Retinal pigment epithelial cell (primary cell): ENCODE measurements at regions not wholly inside any gene's neighbourhood (a gene's known extent, or its start where the extent isn't known, plus 50 kb on each side); places are given as distances from the start of the nearest gene placed in this dataset.

Experiments used
- DNase-seq: peaks from one replicate; pipeline ENCODE4 v3.0.0-alpha.2; 2010; ENCODE audit warnings: low read depth
- H3K4me3 ChIP-seq: 2 replicates; pipeline ENCODE4 v1.5.1; 2011; ENCODE audit warnings: mild to moderate bottlenecking, low read length, control low read depth, moderate library complexity
- TF ChIP-seq, protein P1 (sequence below): conservative IDR thresholded peaks from 2 replicates; pipeline ENCODE4 v1.5.1; 2011; ENCODE audit warnings: low read depth, low read length, control low read depth, inconsistent platforms

DNA sequence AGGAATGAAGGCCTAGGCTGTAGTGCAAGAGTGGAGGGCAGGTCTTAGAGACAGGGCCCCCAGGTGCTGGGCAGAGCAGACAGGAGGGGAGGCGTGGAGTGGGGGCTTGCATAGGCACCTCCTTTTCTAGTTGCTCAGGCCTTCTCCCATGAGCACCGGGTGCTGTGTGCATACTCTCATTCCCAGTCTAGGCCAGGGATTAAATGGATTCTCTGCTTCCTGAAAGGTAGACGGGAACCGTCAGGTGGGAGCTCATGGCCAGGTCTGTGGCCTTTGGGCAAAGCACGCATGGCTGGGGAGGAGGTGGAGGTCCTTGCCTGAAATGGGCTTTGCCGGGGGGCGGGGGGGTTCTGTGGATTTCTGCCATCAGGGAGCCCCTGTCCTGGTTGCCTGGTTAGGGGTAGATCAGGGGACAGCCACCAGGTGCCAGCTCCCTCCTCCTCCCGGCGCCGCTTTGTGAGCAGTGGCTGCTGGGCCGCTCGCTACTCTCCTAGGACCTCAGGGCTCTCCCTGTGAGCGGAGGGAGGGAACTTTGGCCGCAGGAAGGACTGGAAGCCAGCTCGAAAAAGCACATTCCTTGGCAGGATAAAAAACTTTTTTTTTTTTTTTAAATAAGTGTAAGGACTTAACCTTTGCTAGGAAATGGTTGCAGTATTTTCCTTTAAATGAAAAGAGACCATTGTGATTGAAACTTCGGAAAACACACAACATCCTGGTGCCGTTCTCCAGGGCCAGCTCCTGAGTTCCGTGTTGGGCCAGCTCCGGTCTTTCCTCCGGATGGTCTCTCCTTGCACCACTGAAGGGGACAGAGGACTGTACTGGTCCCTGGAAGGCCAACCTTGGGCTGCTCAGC, 82.8 kb upstream of the HAAO start:
- H3K4me3 ChIP-seq = no peak overlapping the region
- DNase-seq = no peak
- TF ChIP-seq, protein P1, sequence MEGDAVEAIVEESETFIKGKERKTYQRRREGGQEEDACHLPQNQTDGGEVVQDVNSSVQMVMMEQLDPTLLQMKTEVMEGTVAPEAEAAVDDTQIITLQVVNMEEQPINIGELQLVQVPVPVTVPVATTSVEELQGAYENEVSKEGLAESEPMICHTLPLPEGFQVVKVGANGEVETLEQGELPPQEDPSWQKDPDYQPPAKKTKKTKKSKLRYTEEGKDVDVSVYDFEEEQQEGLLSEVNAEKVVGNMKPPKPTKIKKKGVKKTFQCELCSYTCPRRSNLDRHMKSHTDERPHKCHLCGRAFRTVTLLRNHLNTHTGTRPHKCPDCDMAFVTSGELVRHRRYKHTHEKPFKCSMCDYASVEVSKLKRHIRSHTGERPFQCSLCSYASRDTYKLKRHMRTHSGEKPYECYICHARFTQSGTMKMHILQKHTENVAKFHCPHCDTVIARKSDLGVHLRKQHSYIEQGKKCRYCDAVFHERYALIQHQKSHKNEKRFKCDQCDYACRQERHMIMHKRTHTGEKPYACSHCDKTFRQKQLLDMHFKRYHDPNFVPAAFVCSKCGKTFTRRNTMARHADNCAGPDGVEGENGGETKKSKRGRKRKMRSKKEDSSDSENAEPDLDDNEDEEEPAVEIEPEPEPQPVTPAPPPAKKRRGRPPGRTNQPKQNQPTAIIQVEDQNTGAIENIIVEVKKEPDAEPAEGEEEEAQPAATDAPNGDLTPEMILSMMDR = no peak

DNA sequence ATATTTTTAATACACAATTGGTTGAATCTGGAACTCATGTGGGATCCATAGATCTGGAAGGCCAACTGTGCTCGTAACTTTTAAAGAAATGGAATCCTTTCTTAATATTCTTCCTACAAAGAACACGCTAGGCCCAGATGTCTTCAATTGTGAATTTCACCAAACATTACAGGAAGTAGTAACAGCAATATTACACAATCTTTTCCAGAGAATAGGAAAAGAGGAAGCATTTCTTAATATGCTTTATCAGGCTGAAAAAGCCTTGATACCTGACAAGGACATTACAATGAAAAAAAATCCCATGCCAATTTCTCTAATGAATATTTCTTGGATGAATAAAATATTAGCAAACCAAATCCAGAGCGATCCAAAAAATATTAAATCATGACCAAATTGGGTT, 80.3 kb upstream of the HAAO start:
- TF ChIP-seq, protein P1 = no peak
- H3K4me3 ChIP-seq = no peak overlapping the region
- DNase-seq = no peak

DNA sequence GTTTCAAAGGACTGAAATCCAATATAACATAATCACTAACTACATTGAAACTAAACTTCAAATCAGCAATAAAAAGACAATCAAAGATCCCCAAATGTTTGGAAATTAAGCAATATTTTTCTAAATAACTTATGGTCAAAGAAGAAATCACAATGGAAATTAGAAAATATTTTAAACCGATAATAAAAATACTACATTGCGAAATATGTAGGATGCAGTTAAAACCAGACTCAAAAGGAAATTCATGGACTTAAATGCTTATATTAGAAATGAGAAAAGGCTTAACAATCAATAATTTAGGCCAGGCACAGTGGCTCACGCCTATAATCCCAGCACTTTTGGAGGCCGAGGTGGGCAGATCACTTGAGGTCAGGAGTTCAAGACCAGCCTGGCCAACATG, 79.0 kb upstream of the HAAO start:
- DNase-seq = no peak
- TF ChIP-seq, protein P1 = no peak
- H3K4me3 ChIP-seq = no peak overlapping the region

DNA sequence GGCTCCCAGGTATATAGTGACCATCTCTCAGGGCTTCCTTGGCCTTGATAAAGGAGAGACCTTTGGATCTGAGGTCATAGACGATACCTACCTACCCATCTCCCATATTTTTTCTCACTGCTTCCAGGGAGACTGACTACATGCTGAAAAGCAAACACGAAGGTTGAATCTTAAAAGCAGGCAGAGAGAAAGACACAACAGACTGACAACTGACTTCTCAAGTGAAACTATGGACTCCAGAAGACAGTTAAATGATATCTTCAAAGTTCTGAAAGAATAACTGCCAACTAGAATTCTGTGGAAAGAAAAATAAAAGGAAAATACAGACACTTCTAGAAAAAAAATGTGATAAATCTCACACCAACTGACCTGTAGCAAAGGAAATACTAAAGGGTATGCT, 76.5 kb upstream of the HAAO start:
- DNase-seq = no peak
- TF ChIP-seq, protein P1 = no peak
- no peak overlapping the region for H3K4me3 ChIP-seq

DNA sequence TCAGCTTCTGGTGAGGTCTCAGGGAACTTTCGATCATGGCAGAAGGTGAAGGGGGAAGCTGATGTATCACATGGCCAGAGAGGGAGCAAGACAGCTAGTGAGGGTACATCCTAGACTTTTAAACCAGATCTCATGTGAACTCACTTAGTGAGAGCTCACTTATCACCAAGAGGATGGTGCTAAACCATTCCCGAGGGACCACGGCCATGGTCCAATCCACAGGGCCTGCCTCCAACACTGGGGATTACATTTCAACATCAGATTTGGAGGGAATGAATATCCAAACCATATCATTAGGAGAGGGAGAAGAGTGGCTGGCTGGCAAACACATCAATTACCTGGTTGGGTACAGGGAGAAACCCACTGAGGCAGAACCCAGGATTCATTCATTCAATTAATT, 75.7 kb upstream of the HAAO start:
- TF ChIP-seq, protein P1 = no peak
- H3K4me3 ChIP-seq = no peak overlapping the region
- DNase-seq = no peak

DNA sequence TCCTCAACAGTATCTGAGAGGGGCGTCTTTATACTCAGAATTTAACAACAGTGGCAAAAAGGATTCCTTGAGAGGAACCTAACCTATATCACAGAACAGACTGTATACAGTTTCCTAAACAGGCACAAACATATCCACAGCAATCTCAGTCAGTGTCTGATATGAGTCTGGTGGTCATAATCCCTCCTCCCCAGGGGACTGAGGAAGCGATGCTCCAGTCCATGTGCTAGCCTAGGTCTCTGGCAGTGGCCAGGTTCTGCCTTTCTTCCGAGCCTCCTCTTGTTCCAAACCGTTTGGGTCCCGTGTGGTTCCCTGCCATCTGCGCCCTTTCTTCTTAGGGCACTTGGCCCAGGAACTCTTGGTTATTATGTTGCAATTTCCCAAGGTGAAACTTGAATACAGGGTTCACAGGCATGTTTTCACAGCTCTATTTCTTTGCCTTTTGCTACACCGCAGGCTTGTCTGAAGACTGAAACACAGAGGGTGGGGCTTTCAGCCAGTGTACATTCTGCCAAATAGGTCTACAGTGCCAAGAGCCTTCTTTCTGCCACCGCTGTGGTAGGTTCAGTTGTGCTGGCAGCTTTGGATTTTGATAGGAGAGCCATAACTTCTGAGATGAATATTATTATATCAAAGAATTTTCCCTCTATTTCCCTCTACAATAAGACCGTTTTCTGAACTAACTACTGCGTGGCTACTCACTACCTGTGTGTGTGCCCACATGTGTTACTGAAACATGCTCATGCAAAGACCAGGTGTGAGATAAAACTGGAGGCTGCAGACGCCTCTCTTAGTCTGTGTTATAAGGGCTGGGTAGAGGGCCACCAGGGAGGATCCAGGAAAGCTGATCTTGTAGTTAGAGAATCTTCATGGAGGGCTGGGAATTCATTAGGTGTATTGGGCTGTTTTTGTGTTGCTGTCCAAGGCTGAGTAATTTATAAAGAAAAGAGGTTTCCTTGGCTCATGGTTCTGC, 75.0 kb upstream of the HAAO start:
- TF ChIP-seq, protein P1 = no peak
- no peak for DNase-seq
- no peak overlapping the region for H3K4me3 ChIP-seq
